GM12878 (cell line): ENCODE measurements at regions not wholly inside any gene's neighbourhood (a gene's known extent, or its start where the extent isn't known, plus 50 kb on each side); places are given as distances from the start of the nearest gene placed in this dataset.

Source experiments
- ATAC-seq: fragments of 200-7000 bp; cut with Tn5 transposase; 3 replicates; pipeline ENCODE4 v1.9.1; 2020; ENCODE audit warnings: mild to moderate bottlenecking, moderate library complexity
- BruUV-seq: library from RNA; stranded (reverse); fragments of 400-500 nt; replicated peaks from 2 replicates; lab custom pipeline; 2021; lab: Mats Ljungman, UMichigan
- CTCF ChIA-PET: fragments of 300-600 bp; sonication (Branson Sonifier 250); formaldehyde crosslinking; extraction: SDS; loops from one replicate; lab custom pipeline; 2021; ENCODE audit warnings: inconsistent platforms; lab: Yijun Ruan, JAX
- POLR2A ChIA-PET: fragments of 350-600 bp; formaldehyde crosslinking; extraction: SDS; loops from one replicate; lab custom pipeline; 2021; ENCODE audit warnings: inconsistent platforms; lab: Charles Lee
- RAD21 ChIA-PET: fragments of 300-600 bp; sonication (Branson Sonifier 250); formaldehyde crosslinking; loops from one replicate; lab custom pipeline; 2023; ENCODE audit warnings: antibody characterized with exemption; ENCODE audit not compliant: unreplicated experiment; lab: Charles Lee
- SMC1A ChIA-PET: fragments of 300-600 bp; sonication (Branson Sonifier 250); formaldehyde crosslinking; loops from one replicate; lab custom pipeline; 2023; ENCODE audit not compliant: unreplicated experiment, uncharacterized antibody; lab: Charles Lee
- DNase-seq: peaks from one replicate; pipeline ENCODE4 v3.0.0-alpha.2; 2011; ENCODE audit warnings: low read depth, low spot score
- FAIRE-seq: peaks from 3 replicates; lab custom pipeline; 2011; peaks lifted over from hg19 to GRCh38; lab: Jason Lieb, UNC
- H2AFZ ChIP-seq: 2 replicates; pipeline ENCODE4 v1.6.0; 2011; ENCODE audit warnings: low read depth, low read length, control low read depth; ENCODE audit not compliant: control insufficient read depth
- H3K27ac ChIP-seq: 2 replicates; pipeline ENCODE4 v1.5.1; 2011; ENCODE audit warnings: control low read depth; ENCODE audit not compliant: control insufficient read depth, insufficient read depth
- H3K27me3 ChIP-seq, 2 experiments: replicated peaks in 1 of 2; 2 replicates each; pipeline versions ENCODE4 v1.6.0 to v1.6.1; 2011; ENCODE audit warnings: low read length in 1 of 2; ENCODE audit not compliant: control insufficient read depth in 2 of 2, insufficient read depth in 2 of 2
- H3K36me3 ChIP-seq, 2 experiments: 2 replicates each; pipeline ENCODE4 v1.5.1; 2011; ENCODE audit warnings: low read length in 1 of 2; ENCODE audit not compliant: control insufficient read depth in 2 of 2, insufficient read depth in 2 of 2
- H3K4me1 ChIP-seq: 2 replicates; pipeline ENCODE4 v1.6.1; 2011; ENCODE audit warnings: mild to moderate bottlenecking, low read length, moderate library complexity, mixed read lengths; ENCODE audit not compliant: control insufficient read depth, insufficient read depth
- H3K4me2 ChIP-seq: 2 replicates; pipeline ENCODE4 v1.6.0; 2011; ENCODE audit warnings: control low read depth; ENCODE audit not compliant: control insufficient read depth, insufficient read depth
- H3K4me3 ChIP-seq: fragments of 200-600 bp; sonication (generic); 2 replicates; pipeline ENCODE4 v1.5.1; 2016
- H3K79me2 ChIP-seq: 2 replicates; pipeline ENCODE4 v1.6.0; 2011; ENCODE audit warnings: low read length; ENCODE audit not compliant: control insufficient read depth, insufficient read depth
- H3K9ac ChIP-seq: 2 replicates; pipeline ENCODE4 v1.8.0; 2011; ENCODE audit warnings: low read length, control low read depth, mixed read lengths; ENCODE audit not compliant: control insufficient read depth, insufficient read depth
- H3K9me3 ChIP-seq: replicated peaks from 3 replicates; pipeline ENCODE4 v1.5.1; 2011; ENCODE audit warnings: mild to moderate bottlenecking, low read length; ENCODE audit not compliant: control insufficient read depth, insufficient read depth
- H4K20me1 ChIP-seq: 2 replicates; pipeline ENCODE4 v1.6.0; 2011; ENCODE audit not compliant: control insufficient read depth, insufficient read depth
- ATF7 ChIP-seq: fragments of 450-650 bp; IDR thresholded peaks from 2 replicates; pipeline ENCODE4 v1.6.1; 2016; ENCODE audit warnings: low read depth, mild to moderate bottlenecking
- BMI1 ChIP-seq: fragments of 450-650 bp; IDR thresholded peaks from 2 replicates; pipeline ENCODE4 v1.6.1; 2016; ENCODE audit warnings: mild to moderate bottlenecking, moderate library complexity, borderline replicate concordance
- CHD1 ChIP-seq: IDR thresholded peaks from 2 replicates; pipeline ENCODE4 v1.6.1; 2012; ENCODE audit warnings: low read depth, low read length, improper control_type of control experiment
- JUNB ChIP-seq: IDR thresholded peaks from 2 replicates; pipeline ENCODE4 v1.6.1; 2016; ENCODE audit warnings: antibody characterized with exemption, mild to moderate bottlenecking
- LARP7 ChIP-seq: fragments of 450-650 bp; IDR thresholded peaks from 2 replicates; pipeline ENCODE4 v1.6.1; 2017; ENCODE audit warnings: mild to moderate bottlenecking
- MXI1 ChIP-seq: fragments of 150-350 bp; IDR thresholded peaks from 2 replicates; pipeline ENCODE4 v1.6.1; 2011; ENCODE audit warnings: low read depth, mild to moderate bottlenecking, inconsistent platforms, low read length, improper control_type of control experiment
- NFYB ChIP-seq: IDR thresholded peaks from 2 replicates; pipeline ENCODE4 v1.6.1; 2011; ENCODE audit warnings: low read depth, mild to moderate bottlenecking, low read length, improper control_type of control experiment, moderate library complexity; ENCODE audit not compliant: insufficient read depth
- PAX5 ChIP-seq: IDR thresholded peaks from 2 replicates; pipeline ENCODE4 v1.6.1; 2011; ENCODE audit warnings: low read depth, low read length, borderline replicate concordance
- PML ChIP-seq: IDR thresholded peaks from 2 replicates; pipeline ENCODE4 v1.6.1; 2012; ENCODE audit warnings: low read length, inconsistent platforms
- RBBP5 ChIP-seq: fragments of 200-600 bp; sonication (generic); conservative IDR thresholded peaks from 2 replicates; pipeline ENCODE4 v1.6.1; 2016
- RELA ChIP-seq: fragments of 450-650 bp; IDR thresholded peaks from 2 replicates; pipeline ENCODE4 v1.8.0; 2014; ENCODE audit warnings: borderline replicate concordance; ENCODE audit not compliant: partially characterized antibody
- SP1 ChIP-seq: IDR thresholded peaks from one replicate; pipeline ENCODE4 v1.6.1; 2011; ENCODE audit warnings: low read depth, low read length
- TCF12 ChIP-seq: IDR thresholded peaks from 2 replicates; pipeline ENCODE4 v1.6.1; 2011; ENCODE audit warnings: low read depth, mild to moderate bottlenecking, low read length
- ZNF687 ChIP-seq: fragments of 450-650 bp; IDR thresholded peaks from 2 replicates; pipeline ENCODE4 v1.6.1; 2017; ENCODE audit warnings: mild to moderate bottlenecking, moderate library complexity
- WGBS: methylation state at CpG from one replicate; pipeline ENCODE4 v1.1.6; 2016; ENCODE audit warnings: low lambda C conversion rate; ENCODE audit not compliant: insufficient replicate concordance, insufficient coverage; ENCODE audit errors: missing lambda C conversion rate; 5-methylcytosine and 5-hydroxymethylcytosine counted together
- in situ Hi-C: fragments of 300-500 bp; cut with MboI; formaldehyde crosslinking; loops from 9 replicates; pipeline ENCODE4 v1.14.3; 2018; ENCODE audit warnings: mixed read lengths
- intact Hi-C: fragments of 100-400 bp; cut with micrococcal nuclease; formaldehyde crosslinking; loops from one replicate; pipeline ENCODE4 v1.14.2; 2022; ENCODE audit not compliant: unreplicated experiment

GRCh38 chr14:101071493-101071906 lies 168.0 kb upstream of the RTL1 start:
- ChIA-PET POLR2A (no interaction called here), RAD21 (no interaction called here), SMC1A (no interaction called here), CTCF (no interaction called here)
- no peaks in the 10 kb centered on the region for H3K36me3 ChIP-seq
- no peaks in the 10 kb centered on the region for H3K27me3 ChIP-seq
- intact Hi-C loops, result no loop called here
- TF ChIP-seq PAX5 (no peak), BMI1 (no peak), TCF12 (no peak), ATF7 (no peak), NFYB (no peak), RELA (no peak), CHD1 (no peak), MXI1 (no peak), JUNB (no peak), LARP7 (no peak), RBBP5 (no peak), ZNF687 (no peak), PML (no peak), SP1 (no peak)
- no peak overlapping the region for H2AFZ ChIP-seq
- no peaks in the 10 kb centered on the region for H4K20me1 ChIP-seq
- no peak for FAIRE-seq
- H3K4me1 ChIP-seq, result no peaks in the 10 kb centered on the region
- WGBS, result 6% methylated on average over 12 of the region's 12 CpGs
- H3K27ac ChIP-seq, result no peak overlapping the region
- no peaks in the 10 kb centered on the region for H3K9me3 ChIP-seq
- in situ Hi-C loops, result no loop called here
- no peak overlapping the region for H3K4me2 ChIP-seq
- no peak overlapping the region for H3K9ac ChIP-seq
- BruUV-seq, result no TSS peak
- DNase-seq, result no peak
- ATAC-seq, result no peak
- H3K4me3 ChIP-seq, result no peak overlapping the region
- H3K79me2 ChIP-seq, result no peaks in the 10 kb centered on the region
